Islet precursor cell (in vitro differentiated cells): ENCODE measurements at regions not wholly inside any gene's neighbourhood (a gene's known extent, or its start where the extent isn't known, plus 50 kb on each side); places are given as distances from the start of the nearest gene placed in this dataset.
"Not testable (repeated sequence)": the region's sequence is repeated elsewhere in the genome, so short reads cannot be mapped to it uniquely, and the experiment has no call there.

ENCODE experiments used
- DNase-seq: peaks from one replicate; pipeline ENCODE4 v3.0.0-alpha.2; 2018

DNA sequence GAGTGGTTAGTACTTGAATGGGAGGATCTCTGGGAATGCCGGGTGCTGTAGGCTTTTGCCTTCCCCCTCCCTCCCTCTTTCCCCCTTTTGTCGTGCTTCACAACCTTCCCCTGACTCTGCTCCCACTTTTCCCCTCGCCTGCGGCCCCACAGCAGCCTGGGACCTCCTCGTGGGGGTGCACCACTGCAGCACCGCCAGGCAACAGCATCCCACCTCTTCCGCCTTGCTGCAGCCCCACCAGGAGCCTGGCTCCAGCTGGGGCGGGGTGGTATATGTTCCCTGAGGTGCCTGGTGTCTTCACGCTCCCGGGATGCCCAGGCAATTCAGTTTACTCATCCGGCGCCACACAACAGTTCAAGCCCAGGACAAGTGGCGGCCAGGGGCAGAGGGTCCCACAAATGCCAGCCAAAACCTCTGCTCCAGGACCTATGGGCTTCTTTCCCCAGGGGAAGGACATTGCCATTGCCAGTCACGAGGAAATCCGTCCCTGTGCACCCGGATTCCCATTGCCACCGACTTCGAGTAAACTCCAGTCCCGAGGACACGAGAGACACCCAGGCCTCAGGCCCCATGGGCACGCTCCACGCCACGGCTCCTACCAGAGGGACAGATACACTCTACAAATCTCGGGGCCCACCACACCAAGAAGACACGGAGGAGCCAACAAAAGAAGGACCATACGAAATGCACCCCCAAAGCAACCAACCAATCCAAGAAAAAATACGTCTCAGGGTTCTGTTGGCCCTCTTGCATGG lies 181.7 kb downstream of the ALG10 start:
- DNase-seq = no peak

DNA sequence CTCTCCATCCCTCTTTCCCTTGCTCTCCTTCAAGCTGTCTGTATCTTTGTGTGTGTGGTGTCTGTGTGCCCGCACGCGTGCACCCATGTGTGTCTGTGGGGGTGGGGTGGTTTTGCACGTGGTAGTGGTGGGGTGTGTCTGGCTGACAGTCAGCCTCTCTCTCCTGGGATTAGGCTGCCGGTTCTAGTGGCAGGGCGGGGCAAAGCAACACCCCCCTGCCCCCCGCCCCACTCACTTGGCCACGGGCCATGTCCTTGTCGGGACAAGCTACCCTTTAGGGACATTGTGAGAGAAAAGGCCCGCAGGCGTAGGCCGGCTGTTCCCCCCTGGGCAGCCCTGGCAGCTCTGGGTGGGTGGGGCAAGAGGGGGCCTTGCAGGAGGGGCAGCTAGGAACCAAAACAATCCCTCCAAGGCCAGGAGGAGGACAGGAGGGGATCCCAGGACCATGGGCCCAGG lies 182.6 kb downstream of the ALG10 start:
- no peak for DNase-seq

DNA sequence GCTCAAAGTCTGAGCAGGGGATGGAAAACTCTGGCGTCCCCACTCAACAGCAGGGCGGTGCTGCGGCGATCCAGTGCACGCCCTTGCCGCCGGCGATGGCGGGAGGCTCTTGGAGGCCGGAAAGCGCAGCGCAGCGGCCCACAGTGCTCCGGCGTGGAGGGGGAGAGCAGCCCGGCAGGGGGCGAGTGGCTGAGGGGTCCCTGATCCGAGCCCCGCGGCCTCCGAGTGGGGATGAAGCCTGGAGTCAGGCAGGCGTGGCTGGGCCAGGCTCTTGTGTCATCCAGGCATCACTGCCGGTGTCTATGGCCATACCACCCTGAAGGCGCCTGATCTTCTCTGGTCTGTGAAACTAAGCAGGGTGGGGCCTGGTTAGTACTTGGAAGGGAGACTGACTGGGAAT lies 183.1 kb downstream of the ALG10 start:
- DNase-seq = no peak

DNA sequence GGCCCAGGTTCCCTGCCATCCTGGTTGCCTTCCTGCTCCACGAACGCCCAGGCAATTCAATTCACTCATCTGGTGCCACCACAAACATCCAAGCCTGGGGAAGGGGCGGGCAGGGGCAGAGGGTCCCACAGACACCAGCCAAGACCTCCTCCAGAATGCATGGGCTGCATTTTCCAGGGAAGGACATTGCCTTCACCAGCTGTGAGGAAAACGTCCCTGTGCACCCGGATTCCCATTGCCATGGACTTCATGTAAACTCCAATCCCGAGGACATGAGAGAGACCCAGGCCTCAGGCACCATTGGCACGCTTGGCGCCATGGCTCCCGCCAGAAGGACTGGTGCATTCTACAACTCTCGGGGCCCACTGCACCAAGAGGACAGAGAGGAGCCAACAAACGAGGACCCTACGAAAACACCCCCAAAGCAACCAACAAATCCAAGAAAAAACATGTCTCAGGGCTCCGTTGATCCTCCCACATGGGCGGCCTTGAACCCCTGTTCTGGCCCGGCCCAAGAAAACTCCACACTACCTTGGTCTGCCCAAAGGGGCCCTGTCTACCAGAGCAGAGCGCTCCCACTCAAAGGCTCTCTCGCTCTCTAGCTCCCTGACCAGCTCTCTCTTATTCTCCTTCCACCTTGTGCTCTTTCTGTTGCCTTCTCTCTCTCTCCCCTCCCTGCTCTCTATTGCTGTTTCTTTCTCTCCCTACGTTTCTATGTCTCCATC lies 183.9 kb downstream of the ALG10 start:
- no peak for DNase-seq

DNA sequence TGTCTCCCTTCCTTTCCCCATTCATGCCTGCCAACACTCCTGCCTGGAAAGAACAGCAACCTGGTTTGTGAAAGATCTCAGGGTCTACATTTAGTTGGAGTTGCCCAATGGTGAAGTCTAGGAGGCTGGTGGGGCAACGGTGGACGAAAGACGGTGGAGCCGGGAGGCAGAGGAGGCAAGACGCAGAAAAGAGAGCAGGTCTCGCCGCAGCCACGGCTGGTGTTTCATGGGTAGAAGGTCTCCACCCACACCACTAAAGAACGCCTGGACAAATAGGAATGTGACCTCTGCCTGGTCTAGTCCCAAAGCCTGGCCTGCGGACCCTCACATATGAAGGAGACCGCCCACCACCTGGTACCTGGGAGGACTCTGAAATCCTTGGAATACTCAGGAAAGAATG lies 185.6 kb downstream of the ALG10 start:
- no peak for DNase-seq

GRCh38 chr12:34208331-34209258 lies 186.3 kb downstream of the ALG10 start:
- DNase-seq = no peak

- no peak for DNase-seq
These were observed 187.1 kb downstream of the ALG10 start for GRCh38 chr12:34209259-34209835.

GRCh38 chr12:34210183-34210582 lies 187.9 kb downstream of the ALG10 start:
- DNase-seq = no peak

- no peak for DNase-seq
These were observed 188.6 kb downstream of the ALG10 start for GRCh38 chr12:34210689-34211530.

DNA sequence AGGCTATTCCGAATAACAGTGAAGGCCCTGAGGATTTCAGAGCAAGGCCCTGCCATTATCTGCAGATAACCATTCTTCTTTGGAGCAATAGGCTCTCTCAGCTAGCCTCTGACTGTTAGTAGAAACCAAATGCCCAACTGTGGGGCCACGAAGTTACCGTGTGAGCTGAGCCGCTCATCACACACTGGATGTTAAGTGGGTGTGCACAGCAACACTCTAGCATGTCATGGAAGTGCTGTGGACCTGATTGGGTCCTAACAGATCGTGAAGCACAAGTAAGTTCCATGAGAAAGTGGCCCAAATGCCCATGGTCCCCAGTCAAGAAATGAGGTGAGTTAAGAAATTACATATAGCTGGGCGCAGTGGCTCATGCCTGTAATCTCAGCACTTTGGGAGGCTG lies 190.4 kb downstream of the ALG10 start:
- no peak for DNase-seq

DNA sequence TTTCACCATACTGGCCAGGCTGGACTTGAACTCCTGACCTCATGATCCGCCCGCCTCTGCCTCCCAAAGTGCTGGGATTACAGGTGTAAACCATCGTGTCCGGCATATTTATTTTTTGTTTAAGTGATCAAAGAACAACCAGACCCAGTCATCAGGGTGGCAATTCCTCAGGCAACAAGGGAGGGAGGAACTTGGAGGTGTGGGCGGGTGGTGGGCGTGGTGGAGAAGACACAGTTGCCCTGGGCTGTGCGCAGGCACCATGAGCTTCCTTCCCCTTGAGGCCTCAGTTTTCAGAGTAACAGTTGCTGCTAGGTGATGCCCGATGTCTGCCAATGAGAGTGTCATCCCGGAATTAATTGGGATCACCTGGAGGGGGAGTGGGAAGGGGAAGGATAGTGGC lies 191.7 kb downstream of the ALG10 start:
- DNase-seq = no peak

- DNase-seq = no peak
These were observed 193.1 kb downstream of the ALG10 start for GRCh38 chr12:34215213-34215892.

GRCh38 chr12:34215893-34216285 lies 193.6 kb downstream of the ALG10 start:
- DNase-seq = no peak

GRCh38 chr12:34217660-34218059 lies 195.4 kb downstream of the ALG10 start:
- DNase-seq = no peak

DNA sequence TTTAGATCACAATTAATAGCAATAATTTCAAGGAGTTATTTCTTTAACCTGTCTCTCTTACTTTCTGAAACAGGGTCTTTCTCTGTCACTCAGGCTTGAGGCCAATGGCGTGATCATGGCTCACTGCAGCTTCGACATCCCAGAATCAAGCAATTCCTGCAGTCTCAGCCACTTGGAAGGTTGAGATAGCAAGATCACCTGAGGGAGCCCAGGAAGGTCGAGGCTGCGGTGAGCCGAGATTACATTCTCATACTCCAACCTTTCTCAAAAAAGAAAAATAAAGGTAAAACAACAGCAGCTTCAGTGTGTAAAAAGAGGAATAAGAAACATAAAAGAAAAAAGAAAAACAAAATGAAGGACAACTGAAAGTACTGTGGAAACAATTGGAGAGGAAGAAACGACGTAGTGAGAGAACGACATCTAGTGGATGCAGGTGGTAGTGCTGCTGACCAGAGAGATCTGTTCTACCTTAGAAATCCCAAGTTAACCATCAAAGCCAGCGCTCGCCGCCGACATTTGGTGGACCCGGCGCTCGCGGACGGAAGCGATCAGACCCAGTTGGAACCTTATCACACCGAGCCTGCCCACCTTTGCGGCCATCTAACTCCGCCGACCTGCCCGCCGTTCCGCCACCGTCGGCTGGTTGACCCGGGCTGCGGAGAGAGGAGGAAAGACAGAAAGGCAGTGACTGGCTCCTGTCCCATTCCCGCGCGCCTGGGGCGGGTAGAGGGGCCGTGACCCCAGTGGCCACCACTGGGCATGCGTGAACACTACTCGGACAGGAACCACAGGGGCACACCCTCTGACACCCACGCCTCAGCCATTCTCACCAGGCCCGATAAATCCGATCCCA lies 196.1 kb downstream of the ALG10 start:
- no peak for DNase-seq

- no peak for DNase-seq
These were observed 196.9 kb downstream of the ALG10 start for GRCh38 chr12:34219046-34219770.

- DNase-seq = not testable (repeated sequence)
These were observed 197.8 kb downstream of the ALG10 start for GRCh38 chr12:34220079-34220478.

GRCh38 chr12:34223640-34224039 lies 201.3 kb downstream of the ALG10 start:
- DNase-seq = no peak

DNA sequence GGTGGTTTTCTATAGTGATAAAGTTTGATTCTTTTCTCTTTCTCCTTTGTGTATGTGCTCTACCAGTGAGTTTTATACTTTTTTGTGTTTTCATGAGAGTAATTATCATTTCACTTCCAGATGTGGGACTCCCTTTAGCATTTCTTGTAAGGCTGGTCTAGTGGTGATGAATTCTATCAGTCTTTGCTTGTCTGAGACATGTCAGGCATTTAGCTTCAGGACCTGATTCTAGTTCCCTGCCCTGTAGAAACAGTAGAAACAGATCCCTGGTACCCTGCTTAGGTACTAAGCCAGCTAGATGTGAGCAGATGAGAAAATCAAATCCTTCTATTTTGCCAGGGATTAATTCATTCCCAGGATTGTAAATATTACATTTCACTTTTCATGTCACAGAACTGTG lies 203.7 kb downstream of the ALG10 start:
- not testable (repeated sequence) for DNase-seq

DNA sequence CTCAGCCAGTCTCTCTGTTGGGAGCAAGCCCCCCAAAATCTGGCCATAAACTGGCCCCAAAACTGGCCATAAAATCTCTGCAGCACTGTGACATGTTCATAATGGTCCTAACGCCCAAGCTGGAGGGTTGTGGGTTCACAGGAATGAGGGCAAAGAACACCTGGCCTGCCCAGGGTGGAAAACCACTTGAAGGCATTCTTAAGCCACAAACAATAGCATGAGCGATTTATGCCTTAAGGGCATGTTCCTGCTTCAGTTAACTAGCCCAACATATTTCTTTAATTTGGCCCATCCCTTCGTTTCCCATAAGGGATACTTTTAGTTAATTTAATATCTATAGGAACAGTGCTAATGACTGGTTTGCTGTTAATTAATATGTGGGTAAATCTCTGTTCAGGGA lies 205.8 kb downstream of the ALG10 start:
- DNase-seq = not testable (repeated sequence)
